ENCODE measurements at regions not wholly inside any gene's neighbourhood (a gene's known extent, or its start where the extent isn't known, plus 50 kb on each side); places are given as distances from the start of the nearest gene placed in this dataset.
"Not testable (repeated sequence)": the region's sequence is repeated elsewhere in the genome, so short reads cannot be mapped to it uniquely, and the experiment has no call there.

DNA sequence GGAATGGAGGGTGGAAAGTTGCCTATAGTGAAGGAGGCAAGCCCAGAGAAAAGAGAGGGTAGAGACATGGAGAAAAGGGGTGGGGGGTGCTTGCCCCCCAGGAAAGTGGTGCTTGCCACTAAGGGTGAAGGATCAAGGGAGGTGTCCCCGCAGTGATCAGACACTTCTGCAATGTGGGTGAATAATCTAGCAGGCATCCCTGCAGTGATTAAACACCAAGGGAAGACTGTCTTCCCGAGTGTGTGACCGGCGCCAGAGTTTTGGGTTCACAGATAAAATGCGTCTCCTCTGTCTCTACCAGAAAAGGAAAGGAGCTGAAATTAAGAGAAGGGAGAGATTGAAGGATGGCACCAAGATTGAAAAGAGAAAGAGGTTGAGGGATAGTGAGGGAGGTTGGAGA, 1076.9 kb downstream of the DNAJB9 start:
- TF ChIP-seq CTCF, POLR2A (IDR thresholded peaks at IDR 0.05): not testable (repeated sequence)

All from right lobe of liver (tissue), 4 donors.